Activated T-cell treated with anti-CD3 and anti-CD28 coated beads for 4 hours (primary cell): ENCODE measurements at regions not wholly inside any gene's neighbourhood (a gene's known extent, or its start where the extent isn't known, plus 50 kb on each side); places are given as distances from the start of the nearest gene placed in this dataset.
"Not testable (repeated sequence)": the region's sequence is repeated elsewhere in the genome, so short reads cannot be mapped to it uniquely, and the experiment has no call there.

Experiments
- DNase-seq: peaks from one replicate; pipeline ENCODE4 v3.0.0-alpha.2; 2020

DNA sequence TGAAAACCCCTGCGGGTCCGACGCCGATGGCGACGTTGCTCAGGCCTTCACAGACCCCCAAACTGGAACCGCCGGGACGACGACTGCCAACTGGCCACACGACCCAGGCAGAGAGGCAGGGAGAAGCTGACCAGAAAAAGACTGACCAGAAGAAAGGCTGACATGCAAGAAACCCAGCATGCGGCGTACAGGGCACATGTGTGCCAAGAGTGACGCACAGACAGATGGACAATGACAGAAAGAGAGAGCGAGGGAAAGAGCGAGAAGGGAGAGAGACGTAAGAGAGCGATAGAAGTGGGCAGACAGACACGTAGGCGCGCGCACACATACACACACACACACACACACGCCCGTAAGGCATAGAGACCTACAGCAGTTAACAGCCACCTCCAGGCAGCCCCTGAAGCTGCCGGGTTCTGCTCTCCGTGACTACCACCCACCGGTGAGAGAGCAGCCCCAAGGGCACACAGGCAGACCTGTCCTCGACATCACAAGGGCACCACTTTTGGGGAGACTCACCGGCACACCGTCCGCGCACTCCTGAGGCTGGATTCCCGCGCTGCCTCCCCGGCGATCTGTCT lies 67.2 kb upstream of the ZNF527 start:
- no peak for DNase-seq

DNA sequence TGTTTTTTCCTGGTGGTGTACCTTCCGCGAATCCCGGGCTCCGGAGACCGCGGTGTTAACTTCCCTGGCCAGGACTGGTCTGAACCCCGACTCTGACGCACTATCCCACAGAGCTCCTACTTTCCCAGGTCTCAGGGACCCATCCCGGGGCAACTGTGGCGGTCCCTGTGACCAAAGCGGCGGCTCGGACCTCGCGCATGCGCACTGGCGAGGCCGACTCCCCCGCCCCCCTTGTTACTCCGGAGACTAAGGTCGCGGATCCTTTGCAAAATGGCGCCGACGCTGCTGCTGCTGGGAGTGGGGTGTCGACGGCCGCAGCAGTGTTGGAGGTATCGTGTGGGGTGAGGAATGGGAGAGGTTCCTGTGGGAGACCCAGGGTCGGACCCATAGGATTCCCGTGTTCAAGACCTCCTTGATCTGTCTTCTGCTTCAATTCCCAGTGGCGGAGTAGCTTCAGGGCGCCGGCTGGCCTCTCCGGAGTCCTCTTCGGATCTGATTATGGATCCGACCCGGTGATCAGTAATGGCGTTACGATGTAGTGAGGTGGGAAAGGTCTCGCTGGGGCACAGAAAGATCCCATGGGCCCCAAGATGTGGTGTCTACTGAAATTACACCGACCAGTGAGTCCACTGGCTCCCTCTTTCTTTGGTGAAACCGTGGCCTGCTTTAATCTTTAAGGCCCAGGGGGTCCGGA lies 66.6 kb upstream of the ZNF527 start:
- no peak for DNase-seq

DNA sequence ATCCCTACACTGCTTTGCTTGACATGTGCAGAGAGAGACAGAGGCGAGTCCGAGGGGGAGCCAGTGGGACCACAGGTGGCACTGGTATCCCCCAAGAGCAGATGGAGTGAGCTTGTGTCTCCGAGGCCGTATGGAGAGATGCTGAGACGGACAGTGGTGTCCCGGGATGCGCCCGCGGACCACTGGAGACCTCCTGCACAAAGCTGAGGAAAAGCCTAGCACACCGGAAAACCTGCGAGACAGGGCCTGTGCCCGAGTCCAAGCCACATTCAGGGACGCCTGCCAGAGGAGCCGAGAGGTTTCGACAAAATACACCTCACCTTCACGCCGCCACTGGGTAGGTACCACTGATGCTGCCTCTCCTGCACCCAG lies 66.0 kb upstream of the ZNF527 start:
- DNase-seq, result no peak

DNA sequence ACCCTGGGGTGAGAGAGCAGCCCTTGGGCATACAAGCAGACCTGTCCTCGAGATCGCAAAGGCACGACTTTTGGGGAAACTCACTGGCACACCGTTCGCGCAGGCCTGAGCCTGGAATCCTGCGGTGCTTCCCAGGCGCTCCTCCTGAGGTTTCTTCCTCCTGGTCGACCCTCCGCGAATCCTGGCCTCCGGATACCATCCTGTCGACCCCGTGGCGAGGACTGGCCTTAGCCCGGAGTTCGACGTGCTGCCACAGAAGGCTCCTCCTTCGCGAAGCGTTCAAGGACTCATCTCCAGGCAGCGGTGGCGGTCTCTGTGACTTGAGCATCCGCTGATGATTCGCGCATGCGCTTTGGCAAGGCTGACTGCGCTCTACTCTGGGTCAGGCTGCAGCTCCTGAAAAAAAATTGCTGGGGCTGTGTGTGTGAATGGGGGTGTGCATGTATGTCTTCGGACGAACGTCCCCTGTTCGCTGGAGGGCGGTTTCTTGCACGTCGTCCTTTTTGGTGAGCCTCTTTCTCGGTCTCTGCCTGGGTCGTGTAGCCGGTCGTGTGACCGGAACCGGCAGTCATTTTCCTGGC lies 64.4 kb upstream of the ZNF527 start:
- DNase-seq, result no peak

DNA sequence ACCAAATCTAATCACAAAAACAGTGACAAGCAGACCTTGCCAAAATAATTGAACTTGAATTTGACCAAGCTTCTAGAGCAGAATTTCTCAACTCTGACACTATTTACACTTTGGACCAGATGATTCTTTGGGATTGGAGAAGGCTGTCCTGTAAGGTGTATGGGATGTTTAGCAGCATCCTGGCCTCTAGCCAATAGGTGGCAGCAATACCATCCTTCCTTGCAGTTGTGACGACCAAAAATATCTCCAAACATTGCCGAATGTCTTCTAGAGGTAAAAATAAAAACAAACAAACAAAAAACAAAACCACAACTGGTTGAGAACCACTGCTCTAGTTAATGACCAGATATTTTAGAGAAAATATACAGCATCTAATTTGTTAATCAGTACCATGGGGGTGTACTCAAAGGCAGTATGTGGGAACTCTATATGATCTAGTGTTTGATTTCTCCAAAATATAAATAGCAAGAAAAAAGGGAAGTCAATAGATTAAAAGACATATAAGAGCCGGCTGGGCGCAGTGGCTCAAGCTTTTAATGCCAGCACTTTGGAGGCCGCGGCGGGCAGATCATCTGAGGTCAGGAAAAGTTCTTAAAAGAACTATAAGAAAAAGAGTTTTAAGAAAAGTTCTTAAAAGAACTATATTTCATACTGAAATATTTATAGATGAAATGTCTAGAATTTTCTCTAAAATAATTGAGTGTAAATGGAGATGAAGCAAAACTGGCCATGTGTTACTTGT lies 60.9 kb upstream of the ZNF527 start:
- DNase-seq, result no peak

DNA sequence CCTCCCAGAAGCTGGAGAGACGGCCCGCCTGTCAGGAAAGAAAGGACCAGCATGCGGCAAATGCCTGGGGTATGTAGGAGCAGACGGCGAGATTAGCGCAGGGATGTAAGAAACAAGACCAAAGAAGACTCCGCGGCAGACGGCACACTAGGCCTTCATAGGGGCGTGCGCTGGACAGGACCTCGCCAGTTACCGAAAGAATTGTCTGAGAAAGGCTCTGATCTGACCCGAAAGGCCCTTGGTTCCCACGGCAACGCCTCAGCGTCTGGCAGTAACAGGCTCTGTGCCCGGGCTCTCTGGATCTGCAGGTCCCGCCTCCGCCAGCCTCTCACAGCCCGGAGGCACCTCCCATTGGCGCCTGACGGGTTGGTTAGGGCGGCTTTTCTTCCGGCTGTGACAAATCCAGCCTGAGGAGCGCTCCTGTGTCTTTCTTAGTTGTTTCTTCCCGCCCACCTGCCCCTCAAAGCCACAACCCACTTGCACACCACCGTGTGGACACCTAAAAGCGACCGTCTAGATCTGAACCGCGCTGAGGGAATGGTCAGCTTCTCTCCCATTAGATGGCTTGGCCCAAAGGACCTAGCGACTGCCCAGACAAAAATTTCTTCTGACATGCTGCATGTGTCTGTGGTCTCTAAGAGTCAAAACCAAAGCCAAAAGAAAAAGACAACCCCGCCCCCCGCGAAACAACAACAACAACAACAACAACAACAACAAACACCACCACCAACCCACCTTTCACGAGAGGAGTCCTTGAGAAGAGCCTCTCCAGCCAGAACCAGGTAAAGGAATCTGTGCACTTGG lies 58.2 kb upstream of the ZNF527 start:
- peak; percentile 36 for DNase-seq

DNA sequence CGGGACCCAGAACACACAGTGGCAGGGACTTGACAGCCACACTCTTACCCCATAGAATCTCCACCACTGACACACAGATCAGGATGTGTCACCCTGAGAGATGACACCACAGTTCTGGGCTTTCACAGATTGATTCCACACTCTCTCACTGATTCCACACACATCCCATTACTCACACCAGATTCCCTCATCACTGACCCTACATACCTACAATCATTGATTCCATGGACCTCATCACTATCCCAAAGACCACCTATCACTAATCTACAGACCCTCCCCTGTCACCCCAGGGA lies 57.6 kb upstream of the ZNF527 start:
- no peak for DNase-seq

DNA sequence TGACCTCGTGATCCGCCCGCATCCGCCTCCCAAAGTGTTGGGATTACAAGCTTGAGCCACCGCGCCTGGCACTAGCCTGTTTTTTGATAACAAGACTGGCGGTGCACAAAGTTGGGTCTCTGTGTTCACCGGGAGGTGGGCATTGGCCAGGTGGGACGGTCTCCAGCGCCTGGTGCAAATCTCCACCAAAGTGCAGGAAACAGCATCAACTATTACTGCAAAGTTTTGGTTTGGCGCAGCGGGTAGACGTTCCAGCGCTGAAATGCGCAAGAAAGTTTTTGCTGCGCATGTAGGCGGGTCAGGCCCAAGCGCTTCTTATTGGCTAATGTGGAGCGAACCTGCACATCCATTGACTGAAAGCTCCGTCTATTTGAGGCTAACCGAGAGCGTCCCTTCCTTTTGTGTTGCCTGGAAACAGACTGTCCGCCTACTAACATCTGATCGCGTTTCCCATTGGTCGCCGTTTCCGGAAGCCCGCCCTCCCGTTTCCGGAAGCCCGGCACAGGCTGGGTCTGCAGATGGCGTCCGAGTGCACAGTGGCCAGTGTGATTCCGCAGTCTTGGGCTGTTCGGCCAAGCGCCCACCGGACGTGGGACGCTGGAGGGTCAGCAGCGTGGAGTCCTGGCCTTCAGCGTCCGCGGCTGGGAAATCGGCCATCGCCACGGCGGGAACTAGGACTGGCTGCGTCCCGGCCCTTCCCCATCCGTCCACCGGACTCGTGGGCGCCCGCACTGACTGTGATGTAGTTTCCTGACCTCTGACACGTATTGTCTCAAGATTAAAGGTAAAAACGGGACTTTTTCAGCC lies 53.3 kb upstream of the ZNF527 start:
- peak; percentile 88 for DNase-seq

DNA sequence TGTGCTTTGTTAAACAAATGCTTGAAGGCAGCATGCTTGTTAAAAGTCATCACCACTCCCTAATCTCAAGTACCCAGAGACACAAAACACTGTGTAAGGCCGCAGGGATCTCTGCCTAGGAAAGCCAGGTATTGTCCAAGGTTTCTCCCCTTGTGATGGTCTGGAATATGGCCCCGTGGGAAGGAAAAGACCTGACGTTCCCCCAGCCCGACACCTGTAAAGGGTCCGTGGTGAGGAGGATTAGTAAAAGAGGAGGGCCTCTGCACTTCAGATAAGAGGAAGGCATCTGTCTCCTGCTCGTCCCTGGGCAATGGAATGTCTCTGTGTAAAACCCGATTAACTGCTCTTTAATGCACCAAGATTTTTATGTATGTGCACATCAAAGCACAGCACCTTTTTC lies 49.9 kb upstream of the ZNF527 start:
- not testable (repeated sequence) for DNase-seq
